Stimulated activated CD8-positive, alpha-beta memory T cell treated with anti-CD3 and anti-CD28 coated beads, Interleukin-7, amount 100 ng/mL, for 4 hours (primary cell): ENCODE measurements at regions not wholly inside any gene's neighbourhood (a gene's known extent, or its start where the extent isn't known, plus 50 kb on each side); places are given as distances from the start of the nearest gene placed in this dataset.

Experiments
- DNase-seq, 2 donors: peaks; one replicate each; pipeline ENCODE4 v3.0.0-alpha.2; 2020; ENCODE audit warnings: low read depth in 2 of 2

DNA sequence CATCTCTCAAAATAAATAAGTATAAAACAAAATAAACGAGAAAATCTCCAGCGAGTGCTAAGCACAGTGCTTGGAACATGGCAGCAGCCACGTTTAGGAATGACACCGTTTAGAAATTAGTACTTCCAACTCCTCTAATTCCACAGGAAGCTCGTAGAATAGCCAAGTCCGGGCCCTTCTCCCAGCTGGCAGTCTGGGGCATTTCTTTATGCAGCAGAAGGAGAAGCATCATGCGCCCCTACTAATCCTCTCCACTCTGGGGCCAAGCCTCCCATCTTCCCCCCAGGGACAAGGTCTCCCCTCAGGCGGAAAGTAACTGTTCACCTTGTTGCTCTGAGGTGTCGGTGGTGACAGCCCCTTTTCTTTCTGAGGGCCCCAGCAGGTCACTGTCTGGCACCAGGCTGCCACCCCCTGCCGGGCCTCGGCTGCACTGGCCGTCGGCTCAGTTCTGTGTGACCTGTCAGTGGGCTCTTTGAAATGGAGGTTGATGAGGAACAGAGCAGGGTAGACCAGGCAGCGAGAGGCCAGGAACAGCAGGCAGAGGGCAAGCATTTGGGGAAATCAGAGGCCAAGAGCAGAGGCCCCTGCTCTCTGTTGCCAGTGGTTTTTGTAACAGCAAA, 113.5 kb upstream of the WWC1 start:
- no peak for DNase-seq

DNA sequence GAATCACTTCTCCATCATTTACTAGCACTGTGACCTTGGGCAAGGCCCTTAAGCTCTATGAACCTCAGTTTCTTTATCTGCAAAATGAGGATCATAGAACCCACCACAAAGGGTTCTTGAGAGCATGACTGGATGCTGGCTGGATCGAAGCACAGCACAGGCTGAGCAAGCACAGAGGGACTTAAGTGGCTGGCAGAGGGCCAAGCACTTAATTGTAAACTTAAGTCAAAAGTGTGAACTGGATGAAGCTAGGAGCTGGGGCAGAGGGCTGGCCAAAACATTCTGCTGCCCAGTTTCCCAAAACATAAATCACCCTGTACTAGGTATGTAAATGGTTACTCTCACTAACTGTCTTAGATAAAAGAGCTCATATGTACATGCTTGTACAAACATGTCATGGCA, 112.3 kb upstream of the WWC1 start:
- DNase-seq = no peak

DNA sequence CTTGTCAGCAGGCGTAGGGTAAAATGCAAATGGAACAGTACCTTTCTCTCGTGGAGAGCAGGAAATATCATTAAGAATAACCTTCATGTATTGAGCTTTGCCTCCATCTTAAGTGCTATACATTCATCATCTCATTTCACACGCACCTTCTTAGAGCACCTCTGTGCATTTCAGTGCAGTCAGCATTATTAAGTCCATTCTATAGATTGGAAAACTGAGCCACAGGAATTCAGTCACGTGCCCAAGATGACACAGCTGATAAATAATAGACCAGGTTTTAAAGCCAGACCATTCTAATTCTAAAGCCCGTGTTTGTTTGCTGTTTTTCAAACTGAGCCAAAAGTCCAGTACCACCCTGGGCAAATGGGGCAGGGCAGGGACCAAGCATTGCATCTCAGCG, 109.2 kb upstream of the WWC1 start:
- no peak for DNase-seq

DNA sequence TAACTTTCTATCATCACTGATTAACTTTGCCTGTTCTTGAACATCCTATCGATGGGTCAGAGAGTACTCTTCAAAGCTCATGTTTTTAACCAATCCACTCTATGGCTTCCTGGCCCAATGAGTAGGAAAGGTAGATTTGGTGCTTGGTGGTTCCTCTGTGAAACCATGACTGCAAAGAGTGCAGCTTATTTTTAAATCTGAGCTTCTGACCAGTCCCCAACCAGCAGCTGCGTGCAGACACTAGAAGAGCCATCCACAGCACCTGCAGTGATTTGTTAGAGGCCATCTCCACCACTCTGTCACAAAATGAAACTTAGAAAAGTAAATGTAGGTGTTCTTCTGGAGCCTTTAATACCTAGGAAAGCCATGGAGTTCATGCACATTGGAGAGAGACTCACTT, 107.3 kb upstream of the WWC1 start:
- DNase-seq = no peak

DNA sequence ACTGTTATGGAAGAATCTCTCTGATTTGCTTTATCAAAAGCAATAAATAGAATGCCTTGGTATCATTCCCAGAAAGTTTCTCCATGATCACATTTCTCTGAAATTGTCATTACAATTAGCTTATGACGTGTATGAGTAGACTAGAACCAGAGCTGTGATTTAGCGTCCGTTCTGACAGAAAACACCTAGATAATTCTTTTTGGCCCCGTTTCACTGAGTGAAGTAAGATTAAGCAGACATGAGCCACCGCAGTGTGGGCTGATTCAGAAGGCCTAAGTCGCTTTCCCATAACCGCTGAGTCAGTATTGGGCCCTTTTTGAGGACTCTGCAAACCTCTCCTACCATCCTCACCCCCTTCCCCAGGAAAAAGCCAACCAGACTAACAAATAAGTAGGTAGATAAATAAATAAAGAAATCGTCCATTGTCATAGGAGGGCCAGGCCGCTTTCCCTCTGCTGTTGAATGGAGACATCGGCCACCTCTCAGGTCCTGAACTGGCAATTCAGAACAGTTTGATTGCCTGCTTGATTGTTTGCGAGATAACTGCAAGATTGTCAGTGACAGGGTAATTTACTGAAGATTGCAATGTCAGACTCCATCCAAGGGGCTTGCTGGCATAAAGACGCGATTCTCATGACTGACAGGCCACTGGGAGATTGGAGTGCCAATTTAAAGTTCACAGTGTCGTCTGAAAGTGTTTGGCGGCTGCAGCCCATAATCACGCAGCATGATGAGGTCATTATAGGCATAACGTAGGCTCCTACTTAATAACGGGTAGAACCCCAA, 105.0 kb upstream of the WWC1 start:
- no peak for DNase-seq

DNA sequence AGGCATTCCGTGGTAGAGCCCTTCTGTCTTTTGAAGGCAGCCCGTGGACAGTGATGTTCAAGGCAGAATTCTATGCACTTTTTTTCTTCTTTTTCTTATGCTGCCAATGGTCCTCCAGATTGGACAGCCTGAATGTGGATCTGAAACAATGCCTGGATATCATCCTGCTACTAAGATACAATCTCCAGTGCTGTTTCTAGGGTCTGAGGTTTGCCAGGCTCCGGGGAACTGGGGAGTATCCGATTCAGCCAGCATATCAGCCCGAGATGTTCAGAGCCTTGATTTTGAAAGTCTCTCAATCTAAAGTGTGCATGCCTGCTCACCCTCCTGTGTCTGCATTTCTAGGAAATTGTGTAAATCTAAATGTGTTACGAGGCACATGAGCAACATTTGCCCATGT, 103.8 kb upstream of the WWC1 start:
- no peak for DNase-seq

DNA sequence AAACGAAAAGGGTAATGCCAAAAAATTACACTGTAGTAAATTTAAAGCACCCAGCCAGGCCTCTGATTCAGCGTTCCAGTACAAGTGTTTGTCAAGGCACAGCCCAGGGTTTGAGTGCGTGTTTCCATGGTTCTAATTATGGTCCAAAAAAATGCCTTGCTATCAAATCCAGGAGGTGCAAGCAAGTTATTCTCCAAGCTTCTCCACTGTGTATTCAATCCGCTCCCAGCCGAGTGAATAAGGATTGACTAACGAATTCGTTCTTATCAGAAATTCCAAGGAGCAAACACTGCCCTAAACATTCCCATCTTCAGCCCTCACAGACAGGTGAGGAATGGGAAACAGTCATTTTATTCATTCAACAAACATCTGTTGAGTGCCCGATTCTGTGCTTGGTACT, 103.3 kb upstream of the WWC1 start:
- no peak for DNase-seq

DNA sequence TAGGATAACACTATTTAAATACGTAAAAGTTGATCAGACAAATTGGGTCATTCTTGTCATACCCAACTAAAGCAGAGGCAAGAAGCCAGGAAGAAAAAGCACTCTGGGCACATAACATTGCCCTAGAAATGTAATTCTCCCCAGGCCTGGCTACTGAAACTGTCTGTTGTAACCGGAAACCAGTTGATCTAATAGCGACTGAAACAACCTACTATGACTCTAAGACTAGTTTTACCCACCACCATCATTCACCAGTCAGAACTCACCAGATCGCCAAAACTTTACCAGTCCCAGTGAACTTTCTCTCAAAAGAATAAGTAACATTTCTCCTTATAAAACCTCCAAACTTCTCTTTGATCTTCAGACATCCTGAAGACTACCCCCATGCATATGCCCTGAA, 99.3 kb upstream of the WWC1 start:
- no peak for DNase-seq

DNA sequence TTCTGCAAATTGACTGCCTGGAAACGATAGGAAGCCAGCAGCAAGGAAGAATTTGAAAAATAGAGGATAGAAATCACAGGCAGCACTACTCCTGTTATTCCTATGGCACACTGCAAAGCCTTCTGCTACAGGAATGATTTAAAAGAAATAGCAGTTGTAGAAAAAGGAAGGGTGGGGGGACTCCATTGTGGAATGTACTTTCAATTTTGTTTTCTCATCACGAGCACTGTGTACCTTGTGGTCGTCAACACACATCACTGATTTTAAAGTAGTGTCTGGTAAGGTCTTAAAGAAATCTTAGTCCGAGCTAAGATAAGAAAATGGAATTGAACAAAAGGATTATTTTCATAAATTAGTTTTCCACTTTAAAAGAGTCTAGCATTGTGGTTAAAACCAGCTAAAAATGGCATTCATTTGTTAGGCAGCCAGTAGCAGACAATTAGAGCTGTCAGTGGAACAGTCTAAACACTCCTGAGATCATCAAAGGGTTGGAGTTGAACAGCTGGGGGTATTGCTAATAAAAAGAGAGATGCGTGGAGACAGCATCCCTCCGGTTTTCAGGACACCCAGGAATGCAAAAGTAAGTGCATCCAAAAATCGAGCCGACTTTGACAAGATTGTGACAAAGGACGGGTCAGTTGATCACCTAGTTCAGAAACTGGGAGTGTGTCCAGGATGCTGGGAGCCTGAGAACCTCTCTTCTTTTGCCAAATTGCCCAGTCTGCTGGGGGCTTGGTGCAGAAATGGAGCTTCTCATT, 97.8 kb upstream of the WWC1 start:
- no peak for DNase-seq

DNA sequence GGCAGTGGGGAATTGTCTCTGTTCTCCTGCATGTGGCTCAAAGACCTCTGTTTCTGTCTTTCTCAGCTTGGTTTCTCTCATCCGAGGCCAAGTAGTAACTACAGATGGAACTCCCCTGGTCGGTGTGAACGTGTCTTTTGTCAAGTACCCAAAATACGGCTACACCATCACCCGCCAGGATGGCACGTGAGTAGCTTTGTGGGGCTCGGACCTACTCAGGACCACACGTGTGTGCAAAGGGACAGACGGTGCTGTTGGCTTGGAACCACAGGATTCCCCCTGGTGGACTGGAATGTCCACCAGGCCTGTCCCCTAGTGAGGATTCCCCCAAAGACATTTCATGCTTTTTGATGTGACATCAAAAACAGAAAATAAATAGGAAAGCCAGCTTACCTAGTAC, 96.3 kb upstream of the WWC1 start:
- DNase-seq = no peak

DNA sequence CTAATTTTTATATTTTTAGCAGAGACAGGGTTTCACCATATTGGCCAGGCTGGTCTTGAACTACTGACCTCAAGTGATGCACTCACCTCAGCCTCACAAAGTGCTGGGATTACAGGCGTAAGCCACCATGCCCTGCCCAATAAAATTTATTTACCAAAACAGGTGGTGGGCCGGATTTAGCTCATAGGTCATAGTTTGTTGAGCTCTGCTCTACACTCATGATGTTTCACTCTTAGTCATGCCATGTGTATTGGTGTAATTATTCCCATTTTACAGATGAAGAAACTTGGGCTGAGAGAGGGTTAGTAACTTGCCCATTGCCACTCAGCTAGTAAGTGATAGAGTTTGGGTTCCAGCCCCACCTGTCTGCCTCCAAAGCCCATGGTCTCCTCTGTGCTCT, 93.1 kb upstream of the WWC1 start:
- DNase-seq = no peak

DNA sequence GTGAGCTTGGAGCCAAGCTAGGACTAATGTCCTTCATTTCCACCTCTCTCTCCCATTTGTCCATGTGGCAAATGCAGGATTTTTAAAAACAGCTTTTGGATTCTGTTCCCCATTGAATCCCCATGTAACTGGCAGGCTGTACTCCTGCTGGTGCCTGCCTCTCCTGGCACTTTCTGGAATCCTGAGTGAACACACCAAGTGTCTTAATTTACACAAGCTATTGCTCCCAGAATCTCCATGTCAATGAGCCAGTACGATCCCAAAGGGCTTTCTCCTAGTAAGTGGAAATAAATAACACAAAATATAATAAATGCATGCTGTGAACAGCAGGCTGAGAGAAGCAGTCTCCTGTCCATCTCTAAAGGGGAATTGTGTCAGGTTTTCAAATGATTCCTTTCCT, 88.4 kb upstream of the WWC1 start:
- no peak for DNase-seq

DNA sequence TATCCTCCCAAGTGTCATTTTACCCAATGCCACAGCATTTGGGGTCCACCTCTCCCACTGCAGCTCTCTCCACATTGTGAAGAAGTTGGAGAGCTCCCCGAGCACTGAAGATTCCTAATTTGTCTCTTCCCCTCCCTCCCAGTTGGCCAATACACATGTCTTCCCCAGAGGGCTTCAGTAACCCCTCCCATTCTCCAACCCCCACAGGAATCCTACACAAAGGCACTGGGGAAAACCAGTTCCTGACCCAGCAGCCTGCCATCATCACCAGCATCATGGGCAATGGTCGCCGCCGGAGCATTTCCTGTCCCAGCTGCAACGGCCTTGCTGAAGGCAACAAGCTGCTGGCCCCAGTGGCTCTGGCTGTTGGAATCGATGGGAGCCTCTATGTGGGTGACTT, 87.3 kb upstream of the WWC1 start:
- no peak for DNase-seq

DNA sequence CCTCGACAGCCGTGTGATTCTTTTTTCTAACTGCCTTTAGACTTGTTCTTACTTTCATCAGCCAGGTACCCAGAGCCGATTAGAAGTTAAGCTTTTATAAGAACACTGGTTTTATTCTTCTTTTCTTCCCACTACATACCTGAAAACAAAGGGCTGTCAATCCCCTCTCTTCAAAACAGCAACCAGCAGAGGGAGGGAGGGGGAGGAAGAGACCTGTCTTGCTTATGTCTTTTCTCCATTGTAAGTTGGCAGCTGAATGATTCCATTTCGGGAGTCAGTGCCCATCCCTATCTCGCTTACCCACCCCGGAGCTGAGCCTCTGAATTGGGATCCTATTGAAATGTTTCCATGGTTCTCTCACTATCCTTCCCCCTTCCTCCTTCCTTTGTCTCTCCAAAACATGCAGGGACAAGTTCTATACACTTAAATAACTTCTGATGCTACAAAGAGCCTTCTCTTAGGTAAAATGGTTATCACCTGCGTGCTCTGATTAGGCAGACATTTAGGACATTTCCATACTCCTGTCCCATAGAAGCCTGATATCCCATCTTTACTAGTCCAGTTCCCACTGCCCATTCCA, 83.9 kb upstream of the WWC1 start:
- no peak for DNase-seq

DNA sequence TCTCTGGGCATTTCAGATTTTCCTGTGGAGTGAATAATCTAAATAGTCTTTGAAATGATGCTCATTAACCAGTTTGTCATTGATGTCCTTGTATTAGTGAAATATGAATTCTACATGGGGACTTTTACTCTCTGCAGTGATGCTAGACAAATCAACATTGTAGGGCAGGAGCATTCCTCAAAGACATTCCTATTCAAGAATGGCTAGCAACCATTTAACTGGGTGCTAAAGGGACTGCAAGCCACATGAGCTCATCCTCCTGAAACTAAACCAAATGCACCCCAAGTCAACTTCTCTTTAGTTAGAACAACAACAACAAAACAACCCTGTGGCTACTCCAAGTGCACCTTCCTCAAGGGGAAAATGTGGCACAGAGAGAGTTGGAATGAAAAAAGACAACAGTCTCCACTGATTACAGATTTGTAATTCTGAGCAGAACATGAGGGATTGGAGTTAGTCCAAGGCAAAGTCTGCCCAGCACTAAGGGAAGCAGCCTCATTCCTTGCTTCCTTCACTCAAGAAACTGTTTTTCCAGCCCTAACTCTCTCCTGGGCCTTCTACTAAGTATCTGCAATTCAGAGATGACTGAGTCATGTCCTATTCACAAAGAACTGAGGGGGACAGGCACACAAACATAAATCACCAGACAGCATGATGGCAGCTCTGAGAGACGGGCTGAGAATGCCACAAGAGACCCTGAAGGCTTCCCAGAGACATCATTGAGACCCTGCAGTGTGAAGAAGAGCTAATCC, 82.0 kb upstream of the WWC1 start:
- DNase-seq = no peak

DNA sequence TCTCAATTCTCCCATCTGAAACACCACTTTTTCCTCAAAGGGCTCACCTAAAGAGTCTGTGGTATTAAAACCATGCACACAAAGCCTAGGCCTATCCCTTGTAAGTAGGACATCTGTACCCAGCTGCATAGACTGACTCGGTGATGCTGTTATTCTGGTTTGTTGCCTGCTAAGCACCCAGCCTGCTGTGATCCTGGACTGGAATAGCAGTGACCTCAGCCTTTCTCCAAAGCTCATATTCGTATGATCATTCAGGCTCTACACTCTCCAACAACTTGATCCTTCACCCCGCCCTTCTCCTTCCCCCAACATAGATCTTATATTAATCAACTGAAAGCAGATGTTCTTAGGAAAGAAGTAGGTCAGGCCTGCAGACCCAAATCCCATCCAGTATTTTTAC, 81.4 kb upstream of the WWC1 start:
- no peak for DNase-seq

DNA sequence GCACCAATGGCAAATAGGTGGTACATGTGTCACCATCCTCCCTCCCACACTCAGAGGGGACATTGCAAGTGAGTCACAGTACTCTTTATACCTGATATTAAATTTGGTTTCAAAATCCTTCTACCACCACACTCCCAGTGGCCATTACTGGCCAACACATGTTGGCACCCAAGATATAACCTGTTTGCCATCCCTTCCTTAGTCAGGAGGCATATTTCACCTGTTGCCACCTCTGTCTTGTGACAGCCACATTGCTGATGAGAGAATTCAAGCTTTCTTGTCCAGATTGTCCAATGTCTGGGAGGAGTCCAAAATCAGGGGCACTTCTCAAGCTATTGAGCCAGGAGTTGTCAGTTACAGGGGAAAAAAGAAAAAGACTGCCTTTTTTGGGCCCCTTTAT, 80.2 kb upstream of the WWC1 start:
- DNase-seq = no peak

DNA sequence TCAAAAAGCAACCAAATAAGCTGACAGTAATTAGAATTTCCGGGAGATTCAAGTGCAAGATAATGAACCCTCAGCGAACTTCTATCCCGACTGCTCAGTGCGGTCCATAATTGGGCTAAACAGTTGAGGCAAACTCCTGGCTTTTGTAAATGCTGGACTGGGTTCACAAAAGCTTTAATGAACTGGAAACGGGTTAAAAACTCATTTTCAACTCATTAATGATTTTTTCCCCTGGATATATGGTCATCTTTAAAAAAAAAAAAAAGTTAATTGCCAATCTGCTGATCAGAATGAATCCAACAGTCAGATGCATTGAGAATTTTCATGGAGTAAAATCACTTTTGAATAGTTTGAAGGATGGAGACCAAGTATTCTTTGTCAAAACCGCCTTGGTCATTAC, 79.5 kb upstream of the WWC1 start:
- DNase-seq = no peak

DNA sequence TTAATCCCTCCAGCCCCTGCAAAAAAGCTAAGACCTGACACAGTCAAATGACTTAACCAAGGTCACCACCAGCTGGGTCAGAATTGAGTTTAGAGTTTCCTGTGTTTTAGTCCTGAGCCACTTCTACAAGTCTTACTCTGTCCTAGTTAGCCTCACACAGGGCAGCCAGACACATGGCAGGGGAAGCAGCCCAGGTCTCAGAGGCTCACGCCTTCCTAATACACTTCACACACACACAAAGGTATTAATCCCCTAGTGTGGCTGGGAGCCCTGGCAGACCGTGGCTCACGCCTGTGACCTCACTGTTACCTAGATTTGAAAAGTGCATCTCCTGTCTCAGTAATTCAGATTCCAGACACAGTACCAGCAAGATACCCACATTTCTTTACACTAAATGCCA, 77.4 kb upstream of the WWC1 start:
- no peak for DNase-seq

DNA sequence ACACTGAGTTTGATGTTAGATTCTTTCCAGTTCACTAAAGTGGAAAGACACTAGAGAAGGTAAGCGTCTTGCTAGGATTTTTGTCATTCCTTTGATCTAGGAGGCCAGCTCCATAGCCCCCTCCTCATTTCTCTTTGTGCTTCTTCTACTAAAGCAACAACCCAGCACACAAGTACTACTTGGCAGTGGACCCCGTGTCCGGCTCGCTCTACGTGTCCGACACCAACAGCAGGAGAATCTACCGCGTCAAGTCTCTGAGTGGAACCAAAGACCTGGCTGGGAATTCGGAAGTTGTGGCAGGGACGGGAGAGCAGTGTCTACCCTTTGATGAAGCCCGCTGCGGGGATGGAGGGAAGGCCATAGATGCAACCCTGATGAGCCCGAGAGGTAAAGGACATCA, 76.6 kb upstream of the WWC1 start:
- no peak for DNase-seq

DNA sequence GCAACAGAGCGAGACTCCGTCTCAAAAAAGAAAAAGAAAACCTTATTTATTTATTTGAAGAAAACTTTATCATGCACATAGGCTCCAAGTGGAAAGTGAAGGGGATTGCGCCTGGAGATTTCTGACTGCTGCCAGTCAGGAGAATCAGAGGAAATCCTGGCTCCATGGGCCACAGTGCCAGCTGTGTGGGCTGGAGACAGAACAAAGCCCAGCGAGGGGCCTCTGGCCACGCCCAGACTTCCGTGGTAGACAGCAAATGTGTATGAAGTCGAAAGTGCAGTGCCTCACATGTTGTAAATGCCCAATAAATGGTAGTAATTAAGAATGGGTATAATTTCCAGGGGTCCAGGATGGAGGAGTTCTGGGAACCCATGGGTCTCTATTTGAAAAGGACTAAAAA, 75.8 kb upstream of the WWC1 start:
- no peak for DNase-seq

DNA sequence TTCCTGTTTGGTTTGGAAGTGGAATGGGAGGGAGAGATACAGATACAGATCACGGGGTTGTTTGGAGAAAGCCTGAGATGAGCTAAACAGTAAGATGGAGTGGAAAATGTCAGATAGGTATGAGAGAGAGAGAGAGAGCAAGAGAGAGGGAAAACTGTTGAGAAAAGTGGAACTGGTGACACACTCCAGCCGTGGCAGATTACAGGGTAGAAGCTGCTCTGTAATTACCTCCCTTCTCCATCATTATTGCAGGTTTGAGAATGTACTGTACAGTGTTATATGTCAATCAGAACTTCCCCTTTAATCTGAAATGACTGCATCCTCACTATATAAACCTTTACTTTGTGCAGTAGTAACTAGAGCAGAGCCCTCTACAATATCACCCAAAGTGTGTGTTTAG, 74.5 kb upstream of the WWC1 start:
- no peak for DNase-seq
